NCI-H345 (cell line): ENCODE measurements at regions not wholly inside any gene's neighbourhood (a gene's known extent, or its start where the extent isn't known, plus 50 kb on each side); places are given as distances from the start of the nearest gene placed in this dataset.

Experiments
- DNase-seq: peaks from one replicate; lab custom pipeline; 2025; lab: John Stamatoyannopoulos, UW

- DNase-seq = no peak
Observed at GRCh38 chr1:59005491-59006288, 221.8 kb upstream of the JUN start.

DNA sequence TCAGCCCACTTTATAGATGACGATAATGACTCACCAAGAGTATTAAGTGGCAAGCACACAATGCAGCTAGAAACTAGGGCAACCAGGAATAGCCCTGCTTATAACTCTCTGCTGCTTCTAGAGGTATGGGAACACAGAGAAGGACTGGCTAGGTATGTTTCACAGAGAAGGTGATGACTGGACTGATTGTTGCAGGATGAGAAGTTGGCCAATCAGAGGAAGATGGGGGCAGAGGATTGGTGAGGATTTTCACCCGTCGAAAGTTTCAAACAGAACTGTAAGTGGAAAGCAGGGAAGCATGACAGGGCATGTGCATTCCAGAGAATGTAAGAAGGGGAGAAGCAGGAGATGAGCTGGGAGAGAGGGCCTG, 222.4 kb upstream of the JUN start:
- DNase-seq = no peak

DNA sequence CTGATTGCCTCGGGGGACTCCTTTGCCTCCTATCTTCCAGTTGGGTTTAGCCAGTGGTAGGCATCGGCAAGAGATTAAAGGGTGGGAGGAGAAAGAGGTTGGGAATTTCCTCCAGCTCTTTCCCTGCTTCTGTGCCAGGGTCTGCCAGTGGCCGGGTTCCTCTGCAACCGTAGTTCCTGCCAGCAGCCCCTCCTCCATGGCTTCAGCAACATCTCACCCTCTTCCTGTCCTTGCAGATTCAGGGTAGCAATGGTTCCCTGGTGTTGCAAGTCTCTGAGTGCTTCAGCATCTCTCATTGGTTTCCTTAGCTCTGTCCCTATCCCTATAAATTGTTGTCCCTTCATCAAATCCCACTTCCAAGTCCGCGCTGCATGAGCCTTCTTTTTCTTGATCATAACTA, 223.1 kb upstream of the JUN start:
- no peak for DNase-seq

DNA sequence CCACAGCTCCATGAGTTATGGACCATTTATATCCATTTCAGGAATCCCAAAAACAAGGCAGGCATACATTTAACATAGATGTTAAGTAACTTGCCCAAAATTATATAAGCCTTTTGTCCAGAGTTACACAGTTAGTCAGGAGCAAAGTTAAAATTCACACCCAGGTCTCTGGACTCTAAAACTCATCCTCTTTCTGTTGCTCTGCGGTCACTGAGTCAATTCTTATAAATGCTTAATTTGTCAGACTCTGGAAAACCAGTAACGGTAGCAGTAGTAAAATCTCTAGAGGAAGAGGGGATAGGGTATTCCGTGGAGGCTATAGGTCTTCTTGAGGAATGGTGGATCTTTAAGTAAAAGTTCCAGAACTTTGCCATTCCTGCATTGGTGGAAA, 223.6 kb upstream of the JUN start:
- DNase-seq = no peak

DNA sequence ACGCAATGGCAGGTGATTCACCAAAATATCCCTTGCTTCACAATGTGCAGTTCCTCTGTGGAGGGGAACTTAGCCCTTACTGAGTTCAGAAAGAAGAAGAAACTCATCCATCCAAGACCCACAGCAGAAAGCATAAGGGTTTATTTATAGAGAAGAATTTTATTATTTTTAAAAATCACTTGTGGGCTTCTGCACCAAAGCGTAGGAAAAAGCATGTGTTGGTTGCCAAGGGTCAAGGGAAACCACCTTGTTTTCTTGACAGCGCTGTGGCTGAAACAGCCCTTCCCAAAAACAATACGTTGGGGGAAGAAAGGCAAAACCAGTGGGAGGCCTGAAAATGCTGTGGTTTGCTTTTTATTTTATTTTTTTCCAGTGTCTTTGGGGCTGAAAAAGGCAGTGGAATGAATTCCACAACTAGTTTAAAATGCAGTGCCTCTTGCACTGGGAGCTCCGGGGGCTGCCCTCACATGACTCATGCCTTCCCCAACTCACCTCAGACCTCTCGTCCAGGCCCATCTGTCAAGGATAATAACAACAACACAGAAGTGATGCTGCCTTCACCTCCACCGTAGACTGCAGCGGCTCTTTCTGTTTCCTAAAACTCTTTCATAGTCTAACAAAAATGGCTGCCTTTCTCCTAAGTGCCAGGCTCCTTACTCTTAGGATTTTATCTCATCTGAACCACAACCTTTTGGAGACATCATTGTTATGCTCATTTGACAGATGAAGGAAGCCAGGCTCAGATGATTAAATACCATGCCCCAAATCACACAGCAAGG, 224.2 kb upstream of the JUN start:
- no peak for DNase-seq

- no peak for DNase-seq
Observed at GRCh38 chr1:59008599-59009347, 224.9 kb upstream of the JUN start.

DNA sequence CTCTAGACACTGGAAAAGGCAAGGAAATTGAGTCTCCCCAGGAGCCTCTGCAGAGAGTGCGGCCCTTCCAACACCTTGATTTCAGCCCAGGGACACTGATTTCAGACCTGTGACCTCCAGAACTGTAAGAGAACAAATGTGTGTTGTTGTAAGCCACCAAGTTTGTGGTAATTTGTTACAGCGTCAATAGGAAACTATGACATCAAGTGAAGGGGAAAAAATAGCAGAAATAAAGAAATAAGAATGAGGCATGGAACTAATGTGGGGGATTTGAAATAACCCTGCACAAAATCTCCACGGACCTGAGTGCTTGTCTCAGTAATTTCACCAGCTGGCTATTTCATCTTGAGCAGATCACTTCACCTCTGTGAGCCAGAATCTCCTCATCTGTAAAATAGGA, 227.8 kb upstream of the JUN start:
- DNase-seq = no peak

DNA sequence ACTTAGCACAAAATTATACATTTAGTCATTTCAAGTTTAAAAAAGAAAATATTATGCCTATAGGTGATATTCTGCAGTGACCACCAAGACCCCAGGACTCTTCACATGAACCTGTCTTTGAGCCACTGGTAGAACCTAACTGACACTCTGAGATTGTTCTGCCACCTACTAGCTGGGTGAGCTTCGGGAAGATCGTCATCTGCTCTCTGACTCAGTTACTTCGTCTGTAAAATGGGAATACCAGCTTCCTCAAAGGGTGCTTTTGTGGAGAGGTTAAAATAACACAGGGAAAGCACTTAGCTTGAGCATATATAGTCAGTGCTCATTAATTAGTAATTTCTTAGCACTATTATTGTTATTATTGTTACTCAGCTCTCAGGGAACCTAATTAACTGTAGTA, 228.5 kb upstream of the JUN start:
- no peak for DNase-seq

DNA sequence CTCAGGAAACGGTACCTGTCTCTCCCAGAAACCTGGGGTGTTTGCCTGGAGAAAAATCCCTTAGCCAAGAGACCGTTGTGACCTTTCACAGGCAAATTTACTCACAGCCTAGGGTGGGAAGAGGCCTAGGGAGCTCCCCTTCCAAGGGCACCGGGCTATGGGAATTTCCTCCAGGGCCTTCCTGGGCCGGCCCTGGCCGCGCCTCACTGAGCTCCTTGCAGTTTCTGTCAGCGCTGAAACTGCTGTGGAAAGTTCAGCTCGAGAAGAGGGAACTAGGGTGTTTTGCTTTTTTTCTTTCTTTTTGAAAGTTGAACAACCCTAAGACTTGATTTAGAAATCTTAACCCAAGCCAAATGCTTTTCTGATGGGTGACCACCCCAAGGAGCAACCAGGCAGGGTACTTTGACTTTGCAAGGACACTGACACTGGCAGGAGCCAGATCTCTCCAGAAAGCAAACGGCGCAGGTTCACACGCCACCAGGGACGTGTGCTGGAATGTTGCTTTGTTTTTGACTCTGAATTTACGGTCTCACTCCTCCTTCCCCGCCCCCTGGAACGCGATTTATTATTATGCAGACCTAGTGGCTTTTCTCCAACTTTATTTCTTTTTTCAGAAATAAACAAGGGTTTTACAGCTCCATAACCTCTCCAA, 229.6 kb upstream of the JUN start:
- no peak for DNase-seq

- DNase-seq = no peak
Observed at GRCh38 chr1:59013928-59014279, 230.1 kb upstream of the JUN start.

- no peak for DNase-seq
Observed at GRCh38 chr1:59014827-59015226, 231.0 kb upstream of the JUN start.

DNA sequence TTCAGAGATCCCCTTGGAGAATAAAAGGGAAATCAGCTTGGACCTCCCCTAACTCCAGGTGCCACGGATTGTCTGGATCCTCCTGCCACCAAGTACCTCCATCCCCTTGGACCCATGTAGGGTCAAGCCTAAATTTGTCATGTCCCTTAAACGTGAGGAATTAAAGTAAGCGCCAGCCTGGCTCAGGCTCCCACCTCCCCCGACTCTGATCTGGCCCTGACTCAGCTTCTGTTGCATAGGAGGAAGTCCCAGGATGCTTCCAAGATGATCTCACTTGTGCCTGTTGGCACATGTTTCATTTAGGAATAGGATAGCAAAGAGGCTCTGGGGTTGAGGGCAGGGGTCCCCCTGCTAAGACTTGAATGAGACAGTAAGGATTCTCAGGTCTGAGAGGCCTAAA, 231.9 kb upstream of the JUN start:
- DNase-seq = no peak

DNA sequence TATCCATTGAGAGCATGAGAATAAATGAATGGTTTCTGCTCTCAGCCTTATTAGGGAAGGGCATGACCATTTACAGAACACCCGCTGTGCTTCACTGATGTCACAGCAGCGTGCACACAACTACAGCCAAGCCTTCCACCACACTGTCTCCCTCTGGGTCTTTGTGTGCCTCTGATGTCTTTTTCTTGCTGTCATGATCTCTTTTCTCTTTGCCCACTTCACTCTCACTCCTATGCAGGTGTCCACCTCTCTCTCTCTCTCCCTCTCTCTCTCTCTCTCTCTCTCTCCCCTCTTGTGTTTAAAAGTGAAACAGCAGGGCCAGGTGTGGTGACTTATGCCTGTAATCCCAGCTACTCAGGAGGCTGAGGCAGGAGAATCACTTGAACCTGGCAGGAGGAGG, 232.5 kb upstream of the JUN start:
- DNase-seq = peak; percentile 55

DNA sequence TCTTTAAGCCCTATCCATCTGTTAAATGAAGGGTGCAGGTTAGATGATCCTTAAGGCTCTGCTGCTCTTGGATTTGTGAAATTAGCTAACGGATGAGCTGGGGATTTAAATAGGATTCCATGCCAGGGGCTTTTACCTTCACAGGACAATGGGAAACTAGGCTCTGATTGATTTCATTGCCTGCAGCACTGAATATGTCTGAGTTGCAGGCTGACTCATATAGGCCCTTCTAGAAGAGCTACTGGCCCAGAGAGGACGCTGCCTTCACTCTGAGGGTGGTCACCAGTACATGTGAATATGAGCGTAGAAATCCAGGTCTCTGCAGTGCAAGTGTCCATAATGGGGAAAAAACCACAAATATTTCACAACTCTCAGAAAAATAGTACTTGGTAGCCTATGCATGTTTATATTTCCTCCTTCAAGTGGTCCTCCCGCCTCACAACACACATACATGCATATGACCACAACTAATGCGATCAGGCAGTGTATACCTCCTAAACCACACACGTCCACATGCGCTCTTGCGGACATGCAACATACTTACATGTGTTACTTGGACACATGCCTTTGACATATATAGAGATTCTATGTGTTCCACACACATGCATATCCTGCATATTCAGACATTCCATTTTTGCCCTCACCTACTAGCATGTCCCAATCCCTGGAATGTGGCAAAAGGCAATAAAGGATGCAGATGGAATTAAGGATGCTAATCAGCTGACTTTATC, 233.8 kb upstream of the JUN start:
- DNase-seq = no peak

DNA sequence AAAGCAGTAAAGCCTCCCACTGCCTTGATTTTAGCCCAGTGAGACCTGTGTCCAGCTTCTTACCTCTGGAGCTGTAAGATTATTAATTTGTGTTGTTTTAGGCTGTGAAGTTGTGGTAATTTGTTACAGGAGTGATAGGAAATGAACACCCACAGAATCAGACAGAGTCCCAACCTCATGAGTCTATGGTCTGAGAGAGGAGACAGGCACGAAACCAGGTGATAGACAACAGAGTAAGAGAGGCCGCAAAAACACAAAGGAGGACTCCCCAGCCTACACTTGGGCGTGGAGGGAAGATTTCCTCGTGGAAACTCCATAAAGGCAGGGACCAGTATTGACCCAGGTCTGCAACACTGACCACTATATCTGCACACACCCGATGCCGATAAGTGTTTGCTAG, 234.6 kb upstream of the JUN start:
- DNase-seq = no peak

GRCh38 chr1:59018860-59019259, 235.0 kb upstream of the JUN start:
- DNase-seq = no peak

DNA sequence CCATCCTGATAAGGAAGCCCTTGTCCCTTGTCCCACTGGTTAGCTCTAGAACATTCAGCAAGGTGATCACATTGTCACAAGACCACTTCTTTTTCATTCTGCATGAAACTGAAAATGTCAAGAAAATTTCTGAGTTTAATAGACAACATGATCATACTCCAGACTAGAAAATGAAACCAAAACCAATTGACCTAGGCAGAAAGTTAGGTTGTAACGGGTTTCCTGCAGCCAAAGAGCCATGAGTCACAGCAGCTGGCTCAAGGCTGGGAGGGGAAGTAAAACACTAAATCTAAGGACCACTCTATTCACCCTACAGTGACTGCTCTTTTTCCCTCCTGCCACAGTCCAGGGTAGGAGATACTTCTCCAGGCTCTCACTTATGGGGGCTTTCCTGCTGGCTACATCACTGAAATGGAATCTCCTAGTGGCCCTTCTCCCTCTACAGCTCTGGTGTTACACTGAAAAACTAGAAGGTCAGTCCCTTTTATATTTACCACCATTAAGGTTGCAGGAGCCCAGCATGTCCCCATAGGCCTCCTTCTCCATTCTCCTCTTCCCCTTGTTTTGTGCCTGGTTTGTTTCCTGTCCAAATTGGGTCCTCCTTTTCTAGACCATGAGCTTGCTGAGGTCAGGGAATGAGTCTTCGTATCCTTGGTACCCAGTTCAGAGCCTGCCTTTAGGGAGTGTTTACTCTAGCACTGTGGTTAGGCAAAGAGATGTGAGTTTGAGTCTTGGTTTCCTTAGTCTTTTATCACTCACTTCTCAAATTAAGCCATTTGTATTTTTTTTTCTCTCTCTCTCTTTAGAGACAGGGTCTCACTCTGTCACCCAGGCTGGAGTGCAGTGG, 236.5 kb upstream of the JUN start:
- no peak for DNase-seq

DNA sequence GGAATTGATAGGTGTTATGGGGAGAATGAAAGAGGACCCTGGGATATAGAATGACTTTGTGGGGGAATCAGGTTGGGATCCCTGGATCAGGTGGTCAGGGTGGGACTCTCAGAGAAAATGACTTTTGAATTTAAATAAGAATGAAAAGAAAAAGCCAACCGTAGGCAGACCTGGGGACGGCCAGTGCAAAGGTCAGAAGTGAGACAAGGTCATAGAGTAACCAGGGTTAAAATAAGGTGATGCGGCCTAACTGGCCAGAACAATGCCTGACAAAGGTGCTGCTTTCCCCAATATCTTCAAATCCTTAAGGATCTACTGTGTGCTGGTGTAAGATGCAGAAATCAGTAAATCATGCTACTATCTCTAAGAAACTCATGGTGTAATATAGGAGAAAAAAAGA, 238.4 kb upstream of the JUN start:
- DNase-seq = no peak

- DNase-seq = no peak
Observed at GRCh38 chr1:59022799-59023198, 239.0 kb upstream of the JUN start.

GRCh38 chr1:59025201-59025600, 241.4 kb upstream of the JUN start:
- no peak for DNase-seq

DNA sequence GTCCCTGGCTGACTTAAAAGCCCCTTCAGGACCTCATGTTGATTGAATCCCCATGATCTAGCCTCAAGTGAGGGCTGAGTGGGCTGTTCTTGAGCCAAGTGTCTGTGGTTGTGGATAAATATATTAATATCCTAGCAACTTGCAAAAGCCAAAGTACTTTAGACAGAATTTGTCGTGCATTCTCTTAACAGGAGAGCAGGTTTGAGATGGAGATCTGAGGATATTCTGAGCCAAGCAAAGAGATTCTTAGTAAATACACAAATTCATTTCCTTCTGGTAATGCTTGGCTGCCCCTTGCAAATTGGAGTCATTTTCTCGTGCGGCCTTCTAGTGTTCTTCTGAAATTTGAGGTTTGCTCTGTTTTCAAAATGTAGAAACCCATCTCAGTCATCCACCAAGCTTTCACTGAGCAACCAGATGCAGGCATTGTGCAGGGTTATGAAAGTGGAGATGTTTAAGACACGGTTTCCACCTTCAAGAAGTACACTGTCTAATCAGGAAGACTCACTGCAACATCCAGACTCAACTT, 242.1 kb upstream of the JUN start:
- DNase-seq = no peak
